ENCODE measurements at regions not wholly inside any gene's neighbourhood (a gene's known extent, or its start where the extent isn't known, plus 50 kb on each side); places are given as distances from the start of the nearest gene placed in this dataset.

GRCh38 chr12:128170181-128170580 is 96.8 kb upstream of the TMEM132C start:
- DNase-seq (ENCODE audit: low read depth in 2 of 3, low spot score in 2 of 3): no peak

DNA sequence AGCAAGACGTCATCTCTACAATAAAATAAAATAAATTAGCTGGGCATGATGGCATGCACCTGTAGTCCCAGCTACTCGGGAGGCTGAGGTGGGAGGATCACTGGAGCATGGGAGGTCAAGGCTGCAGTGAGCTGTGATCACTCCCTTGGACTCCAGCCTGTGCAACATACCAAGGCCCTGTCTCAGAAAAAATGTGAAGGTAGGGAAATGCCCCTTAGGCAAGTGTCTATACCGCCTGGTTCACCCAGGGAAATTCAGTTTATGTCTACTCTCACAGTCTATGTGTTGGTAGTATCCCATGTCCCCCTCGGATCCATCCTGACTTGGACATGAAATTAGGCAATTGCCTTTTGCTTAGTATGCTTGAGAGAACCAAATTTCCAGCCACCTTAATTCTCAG is 88.4 kb upstream of the TMEM132C start:
- DNase-seq (ENCODE audit: low read depth in 2 of 3, low spot score in 2 of 3): no peak

DNA sequence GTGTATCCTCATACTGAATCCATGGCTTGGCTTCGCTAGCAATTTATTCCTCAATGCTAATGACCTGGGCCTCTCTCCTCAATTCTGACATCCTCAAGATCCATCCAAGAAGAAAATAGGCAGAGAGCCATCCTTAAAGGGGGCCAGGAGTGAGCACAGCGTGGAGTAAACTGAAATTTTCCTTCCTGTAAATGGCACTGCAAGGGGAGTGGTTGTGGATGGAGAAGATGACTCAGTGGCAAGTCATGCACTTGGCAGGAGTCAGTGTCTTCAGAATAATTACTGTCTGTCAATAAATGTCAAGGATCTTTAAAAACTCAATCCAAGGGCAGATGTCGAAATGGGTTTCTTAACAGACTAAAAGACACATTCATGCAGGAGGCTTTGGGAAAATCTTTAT is 88.0 kb upstream of the TMEM132C start:
- no peak for DNase-seq (ENCODE audit: low read depth in 2 of 3, low spot score in 2 of 3)

DNA sequence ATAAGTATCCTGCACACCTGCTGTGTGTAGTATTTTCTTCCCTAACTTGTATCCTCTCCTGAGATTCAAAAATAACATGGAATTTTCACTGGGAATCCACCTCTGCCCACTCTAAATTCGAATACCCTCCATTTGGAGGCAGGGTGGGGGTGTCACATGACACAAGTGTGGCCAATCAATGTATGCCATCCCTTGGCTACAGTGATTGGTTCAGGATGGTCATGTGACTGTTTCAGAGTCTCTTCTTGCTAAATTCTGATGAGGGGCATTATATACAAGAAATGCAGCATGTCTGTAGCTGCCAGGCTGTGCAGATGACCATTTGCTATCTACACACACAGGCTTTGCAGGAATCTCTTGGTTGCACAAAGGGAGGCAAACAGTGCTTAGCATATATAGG is 86.8 kb upstream of the TMEM132C start:
- DNase-seq (ENCODE audit: low read depth in 2 of 3, low spot score in 2 of 3): no peak

DNA sequence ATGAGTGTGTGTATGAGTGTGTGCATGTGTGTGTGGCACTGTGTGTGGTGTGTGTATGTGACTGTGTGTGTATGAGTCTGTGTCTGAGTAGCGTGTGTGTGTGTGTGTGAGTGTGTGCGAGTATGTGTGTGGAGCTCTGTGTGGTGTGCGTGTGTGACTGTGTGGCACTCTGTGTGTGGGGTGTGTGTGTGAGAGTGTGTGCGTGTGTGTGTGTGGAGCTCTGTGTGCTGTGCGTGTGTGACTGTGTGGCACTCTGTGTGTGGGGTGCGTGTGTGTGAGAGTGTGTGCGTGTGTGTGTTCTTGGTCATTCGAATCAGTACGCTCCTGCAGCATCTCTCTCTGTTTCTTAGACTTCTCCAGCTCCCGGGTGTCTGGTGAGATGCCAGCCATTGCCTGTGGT is 76.9 kb upstream of the TMEM132C start:
- DNase-seq (ENCODE audit: low read depth in 2 of 3, low spot score in 2 of 3): no peak

GRCh38 chr12:128190614-128191013 is 76.4 kb upstream of the TMEM132C start:
- DNase-seq (ENCODE audit: low read depth in 2 of 3, low spot score in 2 of 3): no peak

GRCh38 chr12:128191380-128191779 is 75.6 kb upstream of the TMEM132C start:
- no peak for DNase-seq (ENCODE audit: low read depth in 2 of 3, low spot score in 2 of 3)

DNA sequence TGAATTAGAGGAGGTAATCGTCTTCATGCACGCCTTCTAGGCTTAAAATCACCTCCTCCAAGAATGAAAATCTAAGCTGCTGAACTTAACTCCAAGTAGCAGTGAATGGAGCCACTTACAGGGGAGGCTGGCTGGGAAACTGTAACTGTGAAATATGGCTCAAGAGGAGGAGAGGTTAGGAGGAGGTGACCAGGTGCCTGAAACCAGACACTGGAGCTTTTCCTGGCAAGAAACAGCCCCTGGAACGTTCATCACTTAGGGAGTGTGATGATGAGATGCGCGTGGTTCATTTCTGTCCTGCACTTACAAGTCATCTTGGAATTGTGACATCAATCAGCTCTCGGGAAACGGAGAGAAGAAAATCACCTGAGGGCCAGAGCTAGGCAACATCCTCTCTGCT is 62.3 kb upstream of the TMEM132C start:
- no peak for DNase-seq (ENCODE audit: low read depth in 2 of 3, low spot score in 2 of 3)

GRCh38 chr12:128205145-128205544 is 61.8 kb upstream of the TMEM132C start:
- DNase-seq (ENCODE audit: low read depth in 2 of 3, low spot score in 2 of 3): no peak

- DNase-seq (ENCODE audit: low read depth in 2 of 3, low spot score in 2 of 3): no peak
Measured at GRCh38 chr12:128205758-128206157, 61.2 kb upstream of the TMEM132C start.

Measured in activated CD8-positive, alpha-beta memory T cell treated with anti-CD3 and anti-CD28 coated beads for 48 hours (primary cell).